AG20443 (cell line): ENCODE measurements at regions not wholly inside any gene's neighbourhood (a gene's known extent, or its start where the extent isn't known, plus 50 kb on each side); places are given as distances from the start of the nearest gene placed in this dataset.
"Not testable (repeated sequence)": the region's sequence is repeated elsewhere in the genome, so short reads cannot be mapped to it uniquely, and the experiment has no call there.

Experiments used
- DNase-seq: peaks from one replicate; pipeline ENCODE4 v3.0.0; 2012; ENCODE audit warnings: low spot score, mixed read lengths

- no peak for DNase-seq
Measured at GRCh38 chr2:8606649-8607550, 75.0 kb upstream of the ID2 start.

DNA sequence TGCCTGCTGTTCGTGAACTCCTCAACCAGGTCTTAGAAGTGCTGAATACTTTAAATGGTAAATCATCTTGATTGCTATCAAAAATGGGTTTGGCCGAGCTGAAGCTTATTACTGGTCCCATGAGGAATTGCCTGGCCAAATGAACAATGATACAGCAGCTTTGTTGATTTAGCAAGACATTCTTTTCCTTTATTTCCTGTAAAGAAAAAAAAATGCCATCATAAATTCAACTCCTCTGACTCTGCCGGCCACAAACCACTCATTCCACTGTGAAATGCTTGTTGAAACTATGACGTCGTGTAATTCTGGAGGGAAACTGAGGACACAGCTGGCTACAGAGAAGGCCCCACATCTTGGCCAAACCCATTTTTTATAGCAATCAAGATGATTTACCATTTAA lies 74.2 kb upstream of the ID2 start:
- peak; percentile 80 for DNase-seq

- peak; percentile 39 for DNase-seq
Measured at GRCh38 chr2:8608411-8608954, 73.4 kb upstream of the ID2 start.

DNA sequence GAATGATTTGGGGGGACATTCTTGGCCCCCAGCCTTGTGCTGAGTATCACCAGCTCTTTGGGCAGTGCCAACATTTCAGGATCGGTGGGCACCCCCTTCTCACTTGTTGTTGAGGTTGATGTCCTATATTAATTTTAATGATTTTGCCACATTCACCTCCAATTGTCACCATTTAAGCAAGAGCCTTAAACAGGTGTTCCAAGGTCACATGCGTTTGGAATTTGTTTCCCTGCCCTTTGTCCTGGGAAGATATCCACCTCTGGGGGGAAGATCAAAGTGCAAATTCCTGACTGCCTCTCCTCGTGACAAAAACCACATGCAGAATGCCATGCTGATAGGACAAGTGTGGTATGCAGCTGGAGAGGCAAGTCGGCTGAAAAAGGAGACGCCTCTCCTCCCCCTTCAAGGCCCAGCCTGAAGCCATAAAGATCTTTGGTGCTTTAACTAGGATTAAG lies 72.5 kb upstream of the ID2 start:
- DNase-seq = no peak

GRCh38 chr2:8610775-8611174 lies 71.1 kb upstream of the ID2 start:
- not testable (repeated sequence) for DNase-seq

DNA sequence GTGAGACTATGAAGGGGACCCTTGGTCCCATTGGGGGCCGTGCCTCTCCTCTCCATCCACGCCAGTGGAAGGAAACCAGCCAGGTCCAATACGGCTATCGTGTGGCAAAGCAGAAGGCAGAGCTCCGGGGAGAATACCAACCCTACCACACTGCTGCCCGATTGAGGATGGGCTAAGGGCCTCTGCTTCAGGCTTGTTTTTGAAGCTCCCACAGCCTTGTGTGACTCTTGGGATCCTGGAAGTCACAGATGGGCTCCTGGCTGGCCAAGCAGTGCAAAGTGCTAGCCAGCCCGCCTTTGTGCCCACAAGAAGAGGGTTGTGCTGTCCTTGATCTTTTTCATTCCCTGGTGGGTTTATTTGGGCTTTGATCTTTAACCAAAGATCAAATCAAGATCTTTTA lies 70.6 kb upstream of the ID2 start:
- no peak for DNase-seq

- no peak for DNase-seq
Measured at GRCh38 chr2:8611700-8612099, 70.2 kb upstream of the ID2 start.

- no peak for DNase-seq
Measured at GRCh38 chr2:8612734-8613179, 69.1 kb upstream of the ID2 start.

GRCh38 chr2:8613207-8613999 lies 68.5 kb upstream of the ID2 start:
- not testable (repeated sequence) for DNase-seq

GRCh38 chr2:8614646-8615045 lies 67.2 kb upstream of the ID2 start:
- no peak for DNase-seq

- DNase-seq = no peak
Measured at GRCh38 chr2:8615252-8615575, 66.6 kb upstream of the ID2 start.

- no peak for DNase-seq
Measured at GRCh38 chr2:8615576-8616281, 66.1 kb upstream of the ID2 start.

GRCh38 chr2:8617048-8617447 lies 64.8 kb upstream of the ID2 start:
- DNase-seq = no peak

GRCh38 chr2:8617590-8617989 lies 64.3 kb upstream of the ID2 start:
- no peak for DNase-seq

GRCh38 chr2:8619071-8619470 lies 62.8 kb upstream of the ID2 start:
- no peak for DNase-seq

- no peak for DNase-seq
Measured at GRCh38 chr2:8620611-8621382, 61.1 kb upstream of the ID2 start.

GRCh38 chr2:8622199-8622911 lies 59.5 kb upstream of the ID2 start:
- no peak for DNase-seq

GRCh38 chr2:8622924-8623465 lies 58.9 kb upstream of the ID2 start:
- DNase-seq = no peak

- no peak for DNase-seq
Measured at GRCh38 chr2:8623576-8623957, 58.3 kb upstream of the ID2 start.

DNA sequence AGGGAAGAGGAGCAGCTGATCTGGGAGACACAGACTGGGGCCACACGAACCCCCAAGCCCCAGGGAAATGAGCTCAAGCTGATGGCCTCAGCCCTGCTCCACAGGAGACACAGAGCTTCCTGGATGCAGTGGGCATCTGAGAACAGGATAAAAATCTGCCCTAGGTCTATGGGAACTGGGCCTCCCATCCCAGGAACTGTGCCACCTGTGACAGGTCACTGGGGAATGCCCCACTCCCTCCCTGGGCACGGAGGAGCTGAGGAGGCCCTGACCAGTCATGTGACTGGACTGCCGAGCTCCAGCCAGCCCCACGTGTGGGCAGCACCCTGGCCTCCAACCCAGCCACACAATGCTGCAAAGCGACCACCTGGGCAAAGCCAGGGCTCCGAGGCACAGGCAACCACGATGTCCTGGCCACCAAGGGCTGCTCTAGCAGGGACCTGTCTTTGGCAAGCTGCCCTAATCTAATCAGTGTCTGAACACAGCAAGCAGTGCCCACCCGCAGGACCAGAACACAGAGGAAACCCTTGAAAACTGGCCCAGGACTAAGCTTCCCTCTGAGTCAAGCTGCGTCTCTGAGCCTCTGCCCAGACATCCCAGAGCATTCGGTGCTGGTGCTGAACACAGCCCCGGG lies 57.8 kb upstream of the ID2 start:
- no peak for DNase-seq
